Neural cell (in vitro differentiated cells): ENCODE measurements at regions not wholly inside any gene's neighbourhood (a gene's known extent, or its start where the extent isn't known, plus 50 kb on each side); places are given as distances from the start of the nearest gene placed in this dataset.

ENCODE experiments used
- CTCF ChIP-seq: fragments of 450-650 bp; IDR thresholded peaks from 2 replicates; pipeline ENCODE4 v1.5.1; 2014; ENCODE audit warnings: antibody characterized with exemption, mild to moderate bottlenecking, moderate library complexity; ENCODE audit not compliant: poor library complexity, severe bottlenecking
- EZH2 ChIP-seq: fragments of 200-600, 300-800 bp; shearing (Covaris generic), sonication (generic); IDR thresholded peaks from 2 replicates; pipeline ENCODE4 v1.6.1; 2014; ENCODE audit warnings: antibody characterized with exemption, low read length, borderline replicate concordance, mild to moderate bottlenecking; ENCODE audit not compliant: insufficient read depth, poor library complexity, severe bottlenecking
- POLR2AphosphoS5 ChIP-seq: IDR thresholded peaks from 2 replicates; pipeline ENCODE4 v1.6.1; 2012
- SMC3 ChIP-seq: fragments of 450-650 bp; conservative IDR thresholded peaks from 2 replicates; pipeline ENCODE4 v1.6.1; 2014; ENCODE audit warnings: antibody characterized with exemption, mild to moderate bottlenecking, moderate library complexity; ENCODE audit not compliant: poor library complexity

- no peak for TF ChIP-seq CTCF
- no peak for TF ChIP-seq POLR2AphosphoS5
- TF ChIP-seq EZH2: no peak
- no peak for TF ChIP-seq SMC3
These were observed 162.2 kb upstream of the BMPER start for GRCh38 chr7:33742999-33743587.
